WTC11 (cell line): ENCODE measurements at regions not wholly inside any gene's neighbourhood (a gene's known extent, or its start where the extent isn't known, plus 50 kb on each side); places are given as distances from the start of the nearest gene placed in this dataset.

Source experiments
- SMAD3 ChIP-seq: sonication (generic); formaldehyde crosslinking; IDR thresholded peaks from 2 replicates; pipeline ENCODE4 v1.8.0; 2022; ENCODE audit warnings: missing genetic modification reagents, mild to moderate bottlenecking, borderline replicate concordance
- TF ChIP-seq, protein P1 (sequence below): fragments of 200-600 bp; IDR thresholded peaks from 2 replicates; pipeline ENCODE4 v1.8.0; 2022; ENCODE audit warnings: antibody characterized with exemption
- TF ChIP-seq, protein P2 (sequence below): sonication (generic); formaldehyde crosslinking; IDR thresholded peaks from 2 replicates; pipeline ENCODE4 v1.8.1; 2023; ENCODE audit warnings: mild to moderate bottlenecking, missing genetic modification reagents
- TF ChIP-seq, protein P3 (sequence below): sonication (generic); formaldehyde crosslinking; IDR thresholded peaks from 2 replicates; pipeline ENCODE4 v1.8.0; 2022; ENCODE audit warnings: missing genetic modification reagents

DNA sequence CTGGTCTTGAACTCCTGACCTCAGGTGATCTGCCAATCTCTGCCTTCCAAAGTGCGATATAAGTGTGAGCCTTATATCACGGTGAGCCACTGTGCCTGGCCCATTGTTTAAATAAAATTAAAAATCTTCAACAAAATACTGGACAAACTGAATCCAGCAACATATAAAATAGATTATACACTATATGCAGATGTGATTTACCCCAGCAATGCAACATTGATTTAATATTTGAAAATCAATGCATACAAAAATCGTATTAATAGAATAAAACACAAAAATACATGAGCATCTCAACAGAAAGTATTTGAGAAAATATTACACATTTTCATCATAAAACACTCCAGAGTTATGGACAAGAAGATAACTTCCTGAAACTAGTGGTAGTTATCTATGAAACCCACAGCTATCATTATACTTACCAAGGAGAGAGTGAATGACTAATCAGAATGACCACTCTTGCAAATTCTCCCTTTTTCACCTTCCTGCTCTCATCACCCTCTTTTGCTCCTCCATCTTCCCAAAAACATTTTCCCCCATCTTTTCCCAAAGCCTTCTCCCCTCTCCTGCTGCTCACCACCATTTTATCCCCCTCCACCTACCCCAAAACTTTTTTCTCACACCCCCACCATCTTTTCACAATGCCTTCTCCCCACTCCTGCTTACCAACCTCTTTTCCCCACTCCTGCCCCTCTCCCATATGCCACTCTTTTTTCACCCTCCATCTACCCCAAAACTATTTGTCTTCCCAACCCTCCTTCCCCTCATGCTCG lies 122.1 kb upstream of the VPREB1 start:
- TF ChIP-seq SMAD3 (CRISPR knock-in tag) = no peak
- TF ChIP-seq, protein P1, sequence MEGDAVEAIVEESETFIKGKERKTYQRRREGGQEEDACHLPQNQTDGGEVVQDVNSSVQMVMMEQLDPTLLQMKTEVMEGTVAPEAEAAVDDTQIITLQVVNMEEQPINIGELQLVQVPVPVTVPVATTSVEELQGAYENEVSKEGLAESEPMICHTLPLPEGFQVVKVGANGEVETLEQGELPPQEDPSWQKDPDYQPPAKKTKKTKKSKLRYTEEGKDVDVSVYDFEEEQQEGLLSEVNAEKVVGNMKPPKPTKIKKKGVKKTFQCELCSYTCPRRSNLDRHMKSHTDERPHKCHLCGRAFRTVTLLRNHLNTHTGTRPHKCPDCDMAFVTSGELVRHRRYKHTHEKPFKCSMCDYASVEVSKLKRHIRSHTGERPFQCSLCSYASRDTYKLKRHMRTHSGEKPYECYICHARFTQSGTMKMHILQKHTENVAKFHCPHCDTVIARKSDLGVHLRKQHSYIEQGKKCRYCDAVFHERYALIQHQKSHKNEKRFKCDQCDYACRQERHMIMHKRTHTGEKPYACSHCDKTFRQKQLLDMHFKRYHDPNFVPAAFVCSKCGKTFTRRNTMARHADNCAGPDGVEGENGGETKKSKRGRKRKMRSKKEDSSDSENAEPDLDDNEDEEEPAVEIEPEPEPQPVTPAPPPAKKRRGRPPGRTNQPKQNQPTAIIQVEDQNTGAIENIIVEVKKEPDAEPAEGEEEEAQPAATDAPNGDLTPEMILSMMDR = no peak
- TF ChIP-seq, protein P2, sequence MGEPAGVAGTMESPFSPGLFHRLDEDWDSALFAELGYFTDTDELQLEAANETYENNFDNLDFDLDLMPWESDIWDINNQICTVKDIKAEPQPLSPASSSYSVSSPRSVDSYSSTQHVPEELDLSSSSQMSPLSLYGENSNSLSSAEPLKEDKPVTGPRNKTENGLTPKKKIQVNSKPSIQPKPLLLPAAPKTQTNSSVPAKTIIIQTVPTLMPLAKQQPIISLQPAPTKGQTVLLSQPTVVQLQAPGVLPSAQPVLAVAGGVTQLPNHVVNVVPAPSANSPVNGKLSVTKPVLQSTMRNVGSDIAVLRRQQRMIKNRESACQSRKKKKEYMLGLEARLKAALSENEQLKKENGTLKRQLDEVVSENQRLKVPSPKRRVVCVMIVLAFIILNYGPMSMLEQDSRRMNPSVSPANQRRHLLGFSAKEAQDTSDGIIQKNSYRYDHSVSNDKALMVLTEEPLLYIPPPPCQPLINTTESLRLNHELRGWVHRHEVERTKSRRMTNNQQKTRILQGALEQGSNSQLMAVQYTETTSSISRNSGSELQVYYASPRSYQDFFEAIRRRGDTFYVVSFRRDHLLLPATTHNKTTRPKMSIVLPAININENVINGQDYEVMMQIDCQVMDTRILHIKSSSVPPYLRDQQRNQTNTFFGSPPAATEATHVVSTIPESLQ (CRISPR knock-in tag) = no peak
- TF ChIP-seq, protein P3, sequence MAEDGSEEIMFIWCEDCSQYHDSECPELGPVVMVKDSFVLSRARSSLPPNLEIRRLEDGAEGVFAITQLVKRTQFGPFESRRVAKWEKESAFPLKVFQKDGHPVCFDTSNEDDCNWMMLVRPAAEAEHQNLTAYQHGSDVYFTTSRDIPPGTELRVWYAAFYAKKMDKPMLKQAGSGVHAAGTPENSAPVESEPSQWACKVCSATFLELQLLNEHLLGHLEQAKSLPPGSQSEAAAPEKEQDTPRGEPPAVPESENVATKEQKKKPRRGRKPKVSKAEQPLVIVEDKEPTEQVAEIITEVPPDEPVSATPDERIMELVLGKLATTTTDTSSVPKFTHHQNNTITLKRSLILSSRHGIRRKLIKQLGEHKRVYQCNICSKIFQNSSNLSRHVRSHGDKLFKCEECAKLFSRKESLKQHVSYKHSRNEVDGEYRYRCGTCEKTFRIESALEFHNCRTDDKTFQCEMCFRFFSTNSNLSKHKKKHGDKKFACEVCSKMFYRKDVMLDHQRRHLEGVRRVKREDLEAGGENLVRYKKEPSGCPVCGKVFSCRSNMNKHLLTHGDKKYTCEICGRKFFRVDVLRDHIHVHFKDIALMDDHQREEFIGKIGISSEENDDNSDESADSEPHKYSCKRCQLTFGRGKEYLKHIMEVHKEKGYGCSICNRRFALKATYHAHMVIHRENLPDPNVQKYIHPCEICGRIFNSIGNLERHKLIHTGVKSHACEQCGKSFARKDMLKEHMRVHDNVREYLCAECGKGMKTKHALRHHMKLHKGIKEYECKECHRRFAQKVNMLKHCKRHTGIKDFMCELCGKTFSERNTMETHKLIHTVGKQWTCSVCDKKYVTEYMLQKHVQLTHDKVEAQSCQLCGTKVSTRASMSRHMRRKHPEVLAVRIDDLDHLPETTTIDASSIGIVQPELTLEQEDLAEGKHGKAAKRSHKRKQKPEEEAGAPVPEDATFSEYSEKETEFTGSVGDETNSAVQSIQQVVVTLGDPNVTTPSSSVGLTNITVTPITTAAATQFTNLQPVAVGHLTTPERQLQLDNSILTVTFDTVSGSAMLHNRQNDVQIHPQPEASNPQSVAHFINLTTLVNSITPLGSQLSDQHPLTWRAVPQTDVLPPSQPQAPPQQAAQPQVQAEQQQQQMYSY (CRISPR knock-in tag) = no peak
